ENCODE measurements at regions not wholly inside any gene's neighbourhood (a gene's known extent, or its start where the extent isn't known, plus 50 kb on each side); places are given as distances from the start of the nearest gene placed in this dataset.
A peak's percentile ranks its signal among the peaks of the same experiment; 100 is the strongest.

- Mint-ChIP-seq H3K27ac (no peak overlapping the region), H3K4me1 (ENCODE audit: low read depth) (peaks cover 18% of the 10 kb centered on the region), H3K4me3 (no peak overlapping the region), H3K27me3 (peaks cover 2% of the 10 kb centered on the region), H3K9me3 (no peaks in the 10 kb centered on the region), H3K36me3 (ENCODE audit: low read depth) (no peaks in the 10 kb centered on the region)
- intact Hi-C loops (cut with micrococcal nuclease) = no loop called here
Measured at GRCh38 chr15:38614621-38615020, 50.0 kb upstream of the RASGRP1 start.

GRCh38 chr15:38617831-38618230, 53.2 kb upstream of the RASGRP1 start:
- H3K9me3 Mint-ChIP-seq = no peaks in the 10 kb centered on the region
- no peak overlapping the region for H3K27ac Mint-ChIP-seq
- H3K27me3 Mint-ChIP-seq = peaks cover 7% of the 10 kb centered on the region
- intact Hi-C loops (cut with micrococcal nuclease) = no loop called here
- H3K36me3 Mint-ChIP-seq (ENCODE audit: low read depth) = no peaks in the 10 kb centered on the region
- peaks cover 17% of the 10 kb centered on the region for H3K4me1 Mint-ChIP-seq (ENCODE audit: low read depth)
- H3K4me3 Mint-ChIP-seq = no peak overlapping the region

DNA sequence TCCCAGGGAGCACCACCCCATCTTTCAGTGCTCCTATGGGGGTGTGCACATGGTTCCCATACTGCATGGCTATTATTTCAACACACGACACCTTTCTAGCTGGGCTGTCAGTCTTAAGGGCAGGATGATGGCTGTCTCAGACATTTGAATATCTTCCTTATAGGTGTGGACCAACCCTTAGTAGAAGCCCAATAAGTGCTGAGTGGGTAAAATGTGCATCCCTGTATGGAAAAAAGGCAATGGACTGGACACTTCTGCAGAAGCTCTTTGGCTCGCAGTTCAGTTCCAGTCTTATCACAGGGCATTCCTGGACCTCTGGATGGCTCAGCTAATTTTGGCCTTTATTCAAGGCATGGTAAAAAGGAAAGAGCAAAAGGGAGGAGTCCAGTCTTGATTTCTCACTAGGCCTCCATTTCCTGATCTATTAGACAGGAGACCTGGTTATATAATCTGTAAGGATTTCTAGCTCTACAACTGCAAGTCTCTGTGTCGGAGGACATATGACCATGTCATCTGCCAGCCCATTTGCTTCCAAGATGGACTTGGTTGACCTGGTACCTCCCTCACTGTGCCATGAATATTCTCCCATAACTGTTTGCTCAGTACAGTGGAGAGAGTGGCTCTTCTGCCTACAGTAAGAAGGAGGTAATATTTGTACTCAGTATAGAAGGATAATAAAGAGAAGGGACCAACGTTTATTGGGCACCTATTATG, 53.8 kb upstream of the RASGRP1 start:
- no peaks in the 10 kb centered on the region for H3K9me3 Mint-ChIP-seq
- no peaks in the 10 kb centered on the region for H3K36me3 Mint-ChIP-seq (ENCODE audit: low read depth)
- no peak overlapping the region for H3K27ac Mint-ChIP-seq
- H3K4me1 Mint-ChIP-seq (ENCODE audit: low read depth) = peaks cover 17% of the 10 kb centered on the region
- H3K27me3 Mint-ChIP-seq = peaks cover 7% of the 10 kb centered on the region
- H3K4me3 Mint-ChIP-seq = no peak overlapping the region
- intact Hi-C loops (cut with micrococcal nuclease) = no loop called here

GRCh38 chr15:38620098-38620497, 55.5 kb upstream of the RASGRP1 start:
- H3K36me3 Mint-ChIP-seq (ENCODE audit: low read depth) = no peaks in the 10 kb centered on the region
- intact Hi-C loops (cut with micrococcal nuclease) = loop anchor here (10.0 kb wide), 2 partner anchors 55 kb away; partner anchors contain the start of gene RASGRP1
- H3K4me3 Mint-ChIP-seq = no peak overlapping the region
- H3K27ac Mint-ChIP-seq = no peak overlapping the region
- H3K9me3 Mint-ChIP-seq = no peaks in the 10 kb centered on the region
- peaks cover 5% of the 10 kb centered on the region for H3K27me3 Mint-ChIP-seq
- peaks cover 30% of the 10 kb centered on the region for H3K4me1 Mint-ChIP-seq (ENCODE audit: low read depth)

DNA sequence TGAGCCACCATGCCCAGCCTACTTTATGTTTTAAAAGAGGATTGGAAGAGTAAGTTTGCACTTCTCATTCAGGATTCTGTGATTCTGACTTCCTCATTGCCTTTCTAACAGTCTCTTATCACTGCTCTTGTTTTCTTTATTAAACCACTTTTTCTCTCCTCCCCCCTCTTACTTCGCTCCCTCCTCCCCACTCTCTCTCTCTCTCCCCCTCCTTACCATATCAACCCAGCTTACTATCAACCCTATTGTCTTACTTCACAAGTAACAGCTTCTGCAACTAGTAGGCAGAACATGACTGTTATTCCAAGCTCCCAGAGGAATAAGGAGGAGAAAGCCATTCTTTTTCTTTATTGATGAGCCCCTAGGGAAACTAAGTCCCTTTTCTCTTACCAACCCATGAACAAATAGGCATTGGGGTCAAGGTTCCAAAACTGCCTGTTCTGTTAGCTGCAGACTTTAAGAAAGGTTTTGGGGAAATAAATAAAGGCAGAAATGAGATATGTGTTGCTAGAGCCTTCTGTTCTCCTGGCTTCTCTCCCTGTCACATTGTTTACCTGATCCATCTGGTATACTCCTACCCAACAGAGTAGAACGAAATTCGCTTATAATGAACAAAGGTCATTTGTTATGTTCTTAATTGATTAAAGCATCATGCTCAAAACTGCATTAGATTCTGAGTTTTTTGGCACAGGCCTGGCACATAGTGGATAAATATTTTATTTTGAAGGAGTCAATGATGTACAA, 56.4 kb upstream of the RASGRP1 start:
- no peak overlapping the region for H3K4me3 Mint-ChIP-seq
- H3K27ac Mint-ChIP-seq = peak overlapping the region; percentile 61
- no peaks in the 10 kb centered on the region for H3K9me3 Mint-ChIP-seq
- H3K36me3 Mint-ChIP-seq (ENCODE audit: low read depth) = no peaks in the 10 kb centered on the region
- H3K27me3 Mint-ChIP-seq = peaks cover 5% of the 10 kb centered on the region
- peaks cover 38% of the 10 kb centered on the region for H3K4me1 Mint-ChIP-seq (ENCODE audit: low read depth)
- intact Hi-C loops (cut with micrococcal nuclease) = loop anchor here (10.0 kb wide), 2 partner anchors 54 to 56 kb away; partner anchors contain the start of gene RASGRP1

- peaks cover 51% of the 10 kb centered on the region for H3K4me1 Mint-ChIP-seq (ENCODE audit: low read depth)
- H3K36me3 Mint-ChIP-seq (ENCODE audit: low read depth) = no peaks in the 10 kb centered on the region
- H3K27me3 Mint-ChIP-seq = peaks cover 5% of the 10 kb centered on the region
- no peak overlapping the region for H3K4me3 Mint-ChIP-seq
- H3K27ac Mint-ChIP-seq = no peak overlapping the region
- no peaks in the 10 kb centered on the region for H3K9me3 Mint-ChIP-seq
- intact Hi-C loops (cut with micrococcal nuclease) = loop anchor here (10.0 kb wide), 2 partner anchors 52 to 58 kb away; partner anchors contain the start of gene RASGRP1
Measured at GRCh38 chr15:38622304-38622703, 57.7 kb upstream of the RASGRP1 start.

DNA sequence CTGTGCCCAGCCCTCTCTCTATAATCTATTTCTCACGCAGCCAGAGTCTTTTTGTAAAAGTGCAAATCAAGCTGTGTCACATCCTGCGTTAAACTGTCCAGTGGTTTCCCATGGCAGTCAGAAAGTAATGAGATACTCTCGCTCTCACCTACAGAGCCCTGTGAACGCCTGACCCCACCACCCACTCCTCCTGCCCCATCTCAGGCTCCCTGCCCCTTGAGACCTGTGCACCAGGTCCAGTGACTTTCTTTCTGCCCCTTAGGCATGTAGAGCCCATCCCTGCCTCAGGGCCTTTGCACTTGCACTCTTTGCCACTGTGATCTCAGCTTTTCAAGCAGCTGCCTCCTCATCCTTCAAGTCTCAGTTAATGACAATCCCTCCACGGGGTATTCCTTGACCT, 58.3 kb upstream of the RASGRP1 start:
- H3K36me3 Mint-ChIP-seq (ENCODE audit: low read depth) = no peaks in the 10 kb centered on the region
- peaks cover 5% of the 10 kb centered on the region for H3K27me3 Mint-ChIP-seq
- H3K4me3 Mint-ChIP-seq = no peak overlapping the region
- peak overlapping the region; percentile 30 for H3K27ac Mint-ChIP-seq
- H3K9me3 Mint-ChIP-seq = no peaks in the 10 kb centered on the region
- peaks cover 57% of the 10 kb centered on the region for H3K4me1 Mint-ChIP-seq (ENCODE audit: low read depth)
- intact Hi-C loops (cut with micrococcal nuclease) = loop anchor here (10.0 kb wide), 2 partner anchors 52 to 58 kb away; partner anchors contain the start of gene RASGRP1

DNA sequence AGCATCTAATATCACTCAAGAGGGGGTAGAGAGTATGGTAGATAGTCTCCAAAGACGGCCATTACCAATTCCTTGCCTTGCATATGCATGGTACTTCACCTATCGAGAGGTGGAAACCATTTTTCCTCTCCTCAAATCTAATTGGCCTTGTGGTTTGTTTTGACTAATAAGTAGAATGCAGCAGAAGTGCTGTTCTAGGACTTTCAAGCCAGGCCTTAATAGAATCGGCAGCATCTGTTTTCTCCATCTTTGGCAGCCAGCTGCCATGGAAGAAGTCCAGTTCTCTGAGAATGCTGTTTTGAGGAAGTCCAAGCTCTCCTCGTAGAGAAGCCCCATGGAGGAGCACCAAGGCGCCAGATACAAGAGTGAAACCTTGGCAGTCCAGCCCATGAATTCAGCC, 59.1 kb upstream of the RASGRP1 start:
- H3K9me3 Mint-ChIP-seq = no peaks in the 10 kb centered on the region
- H3K27me3 Mint-ChIP-seq = peaks cover 5% of the 10 kb centered on the region
- no peak overlapping the region for H3K4me3 Mint-ChIP-seq
- intact Hi-C loops (cut with micrococcal nuclease) = loop anchor here (10.0 kb wide), 2 partner anchors 51 to 59 kb away; partner anchors contain the start of gene RASGRP1
- peaks cover 65% of the 10 kb centered on the region for H3K4me1 Mint-ChIP-seq (ENCODE audit: low read depth)
- no peaks in the 10 kb centered on the region for H3K36me3 Mint-ChIP-seq (ENCODE audit: low read depth)
- H3K27ac Mint-ChIP-seq = peak overlapping the region; percentile 32

GRCh38 chr15:38624244-38625205, 59.9 kb upstream of the RASGRP1 start:
- H3K27ac Mint-ChIP-seq = peak overlapping the region; percentile 32
- H3K9me3 Mint-ChIP-seq = no peaks in the 10 kb centered on the region
- H3K27me3 Mint-ChIP-seq = peaks cover 5% of the 10 kb centered on the region
- no peak overlapping the region for H3K4me3 Mint-ChIP-seq
- H3K4me1 Mint-ChIP-seq (ENCODE audit: low read depth) = peaks cover 65% of the 10 kb centered on the region
- intact Hi-C loops (cut with micrococcal nuclease) = loop anchor here (10.0 kb wide), 2 partner anchors 50 to 60 kb away; partner anchors contain the start of gene RASGRP1
- no peaks in the 10 kb centered on the region for H3K36me3 Mint-ChIP-seq (ENCODE audit: low read depth)

DNA sequence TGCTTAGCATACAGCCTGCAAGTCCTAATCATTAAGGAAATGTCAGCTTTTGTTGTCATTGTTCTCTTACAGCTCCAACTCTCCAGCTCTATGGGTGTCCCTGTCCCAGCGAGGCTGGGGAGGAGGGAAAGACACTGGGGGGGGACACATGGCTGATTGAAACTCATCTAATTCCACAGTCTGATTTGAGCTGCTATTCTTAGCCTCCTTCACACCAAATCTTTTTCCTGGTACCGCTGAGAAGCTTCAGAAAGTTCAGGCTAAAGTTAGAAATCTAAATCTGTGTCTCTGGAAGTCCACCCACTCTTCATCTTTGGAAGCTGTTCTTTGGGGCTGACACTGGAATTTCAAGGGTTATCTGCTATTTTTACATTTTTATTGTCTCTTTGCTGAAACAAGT, 61.3 kb upstream of the RASGRP1 start:
- H3K4me1 Mint-ChIP-seq (ENCODE audit: low read depth) = peaks cover 54% of the 10 kb centered on the region

GRCh38 chr15:38626443-38627050, 61.9 kb upstream of the RASGRP1 start:
- peaks cover 52% of the 10 kb centered on the region for H3K4me1 Mint-ChIP-seq (ENCODE audit: low read depth)

More for the DNA sequence above, 61.3 kb upstream of the RASGRP1 start:
- Mint-ChIP-seq H3K4me3 (no peak overlapping the region), H3K36me3 (ENCODE audit: low read depth) (no peaks in the 10 kb centered on the region), H3K9me3 (no peaks in the 10 kb centered on the region), H3K27ac (peak overlapping the region; percentile 84), H3K27me3 (no peaks in the 10 kb centered on the region)
- intact Hi-C loops (cut with micrococcal nuclease) = loop anchor here (10.0 kb wide), 2 partner anchors 49 to 61 kb away; partner anchors contain the start of gene RASGRP1

DNA sequence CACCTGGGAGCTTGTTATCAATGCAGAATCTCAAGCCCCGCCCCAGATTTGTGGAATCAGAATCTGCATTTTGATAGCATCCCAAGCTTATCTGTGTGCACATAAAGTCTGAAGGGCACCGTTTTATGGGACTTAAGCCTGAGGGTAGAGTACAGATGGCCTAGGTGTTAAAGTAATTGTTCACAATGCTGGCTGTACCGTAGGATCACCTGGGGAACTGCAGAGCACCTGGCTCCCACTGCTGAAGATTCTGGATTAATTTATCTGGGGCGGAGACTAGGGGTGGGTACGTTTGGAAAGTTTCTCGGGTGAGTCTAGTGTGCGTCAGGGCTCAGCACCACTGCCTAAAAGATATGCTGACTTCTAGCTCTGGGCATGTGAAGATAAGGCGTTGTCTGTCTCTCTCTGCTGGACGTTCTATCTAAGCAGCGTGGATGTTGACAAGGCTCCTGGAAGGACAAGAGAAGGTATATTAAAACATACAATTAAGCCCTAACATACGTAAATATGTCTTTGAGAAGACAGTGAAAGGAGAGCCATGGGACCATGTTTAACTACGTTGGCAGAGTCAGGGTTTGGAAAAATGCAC, 63.2 kb upstream of the RASGRP1 start:
- Mint-ChIP-seq H3K4me3 (no peak overlapping the region), H3K36me3 (ENCODE audit: low read depth) (no peaks in the 10 kb centered on the region), H3K27me3 (peaks cover 1% of the 10 kb centered on the region), H3K9me3 (no peaks in the 10 kb centered on the region), H3K4me1 (ENCODE audit: low read depth) (peaks cover 54% of the 10 kb centered on the region), H3K27ac (peak overlapping the region; percentile 84)
- intact Hi-C loops (cut with micrococcal nuclease) = loop anchor here (10.0 kb wide), 2 partner anchors 47 to 63 kb away; partner anchors contain the start of gene RASGRP1

More at GRCh38 chr15:38626443-38627050, 61.9 kb upstream of the RASGRP1 start:
- H3K27me3 Mint-ChIP-seq = no peaks in the 10 kb centered on the region
- intact Hi-C loops (cut with micrococcal nuclease) = loop anchor here (10.0 kb wide), 2 partner anchors 48 to 62 kb away; partner anchors contain the start of gene RASGRP1
- H3K36me3 Mint-ChIP-seq (ENCODE audit: low read depth) = no peaks in the 10 kb centered on the region
- H3K27ac Mint-ChIP-seq = peak overlapping the region; percentile 84
- H3K4me3 Mint-ChIP-seq = peak overlapping the region; percentile 42
- no peaks in the 10 kb centered on the region for H3K9me3 Mint-ChIP-seq

Measured in dendritic cell treated with granulocyte-macrophage colony-stimulating factor and Interleukin-4, amounts not matched to agents 40 ng/mL and 50 ng/mL, for 4 days (primary cell).